OCI-LY7 (cell line): ENCODE measurements at regions not wholly inside any gene's neighbourhood (a gene's known extent, or its start where the extent isn't known, plus 50 kb on each side); places are given as distances from the start of the nearest gene placed in this dataset.

Experiments
- CTCF ChIP-seq: fragments of 200-600 bp; sonication (generic); conservative IDR thresholded peaks from 2 replicates; pipeline ENCODE4 v1.5.1; 2014; ENCODE audit warnings: mild to moderate bottlenecking, antibody characterized with exemption, low read length, moderate library complexity, mixed read lengths
- EZH2phosphoT487 ChIP-seq: fragments of 200-600 bp; sonication (generic); IDR thresholded peaks from 2 replicates; pipeline ENCODE4 v1.6.1; 2018; ENCODE audit warnings: low read depth, borderline replicate concordance, mild to moderate bottlenecking, mixed run types, antibody characterized with exemption, low read length, moderate library complexity, mixed read lengths

- TF ChIP-seq CTCF = no peak
- TF ChIP-seq EZH2phosphoT487 = no peak
Observed at GRCh38 chr5:96127538-96127937, 165.9 kb upstream of the ELL2 start.
